ENCODE measurements at regions not wholly inside any gene's neighbourhood (a gene's known extent, or its start where the extent isn't known, plus 50 kb on each side); places are given as distances from the start of the nearest gene placed in this dataset.

GRCh38 chr10:2958659-2959058 lies 108.7 kb upstream of the PFKP start:
- TF ChIP-seq CTCF (IDR thresholded peaks at IDR 0.05; ENCODE audit: insufficient read depth, low read length, poor library complexity, severe bottlenecking) (no peak), EZH2phosphoT487 (conservative IDR thresholded peaks at IDR 0.05; ENCODE audit: low read length) (no peak)

All from SU-DHL-6 (cell line).